Cardiac septum (tissue), 1 donor: ENCODE measurements at regions not wholly inside any gene's neighbourhood (a gene's known extent, or its start where the extent isn't known, plus 50 kb on each side); places are given as distances from the start of the nearest gene placed in this dataset.

Experiments used
- DNase-seq: peaks from one replicate; pipeline ENCODE4 v3.0.0-alpha.2; 2020; ENCODE audit warnings: low spot score
- intact Hi-C: fragments of 100-400 bp; cut with DNase I; formaldehyde crosslinking; loops from one replicate; pipeline ENCODE4 v1.14.0; 2022
- donor health status: DM: no; HTN: no; CAD: no.

GRCh38 chr1:102089791-102090190 lies 93.1 kb upstream of the OLFM3 start:
- intact Hi-C loops: no loop called here
- DNase-seq: no peak

GRCh38 chr1:102085896-102086295 lies 89.2 kb upstream of the OLFM3 start:
- DNase-seq: no peak
- intact Hi-C loops: no loop called here

GRCh38 chr1:102084771-102085535 lies 88.2 kb upstream of the OLFM3 start:
- no peak for DNase-seq
- intact Hi-C loops: no loop called here

GRCh38 chr1:102083192-102083591 lies 86.5 kb upstream of the OLFM3 start:
- intact Hi-C loops: no loop called here
- no peak for DNase-seq

- intact Hi-C loops: no loop called here
Measured at GRCh38 chr1:102074874-102075273, 78.1 kb upstream of the OLFM3 start.

GRCh38 chr1:102071451-102071850 lies 74.7 kb upstream of the OLFM3 start:
- intact Hi-C loops: no loop called here
- no peak for DNase-seq

More at GRCh38 chr1:102074874-102075273, 78.1 kb upstream of the OLFM3 start:
- DNase-seq: no peak

GRCh38 chr1:102050556-102050955 lies 53.8 kb upstream of the OLFM3 start:
- intact Hi-C loops: no loop called here

GRCh38 chr1:102047724-102048123 lies 51.0 kb upstream of the OLFM3 start:
- no peak for DNase-seq

More at GRCh38 chr1:102050556-102050955, 53.8 kb upstream of the OLFM3 start:
- no peak for DNase-seq

More at GRCh38 chr1:102047724-102048123, 51.0 kb upstream of the OLFM3 start:
- intact Hi-C loops: no loop called here
